H1 (cell line): ENCODE measurements at regions not wholly inside any gene's neighbourhood (a gene's known extent, or its start where the extent isn't known, plus 50 kb on each side); places are given as distances from the start of the nearest gene placed in this dataset.

Experiments
- CBX8 ChIP-seq: fragments of 300-800, 300-1000 bp; sonication (generic); IDR thresholded peaks from 2 replicates; pipeline ENCODE4 v1.7.1; 2016; ENCODE audit warnings: low read depth, low read length, borderline replicate concordance
- EP300 ChIP-seq, 2 experiments: IDR thresholded peaks; 1 replicate in 1 of 2; 2 replicates in 1 of 2; pipeline ENCODE4 v1.6.1; 2011 to 2012; ENCODE audit warnings: low read depth in 2 of 2, low read length in 2 of 2, mild to moderate bottlenecking in 2 of 2, borderline replicate concordance in 1 of 2, inconsistent platforms in 1 of 2, moderate library complexity in 1 of 2
- GABPA ChIP-seq: IDR thresholded peaks from 2 replicates; pipeline ENCODE4 v1.6.1; 2011; ENCODE audit warnings: mild to moderate bottlenecking, low read length, moderate library complexity, borderline replicate concordance; ENCODE audit not compliant: insufficient read depth
- JUN ChIP-seq: IDR thresholded peaks from 2 replicates; pipeline ENCODE4 v1.6.1; 2011; ENCODE audit warnings: low read depth, mild to moderate bottlenecking, improper control_type of control experiment, low read length
- SIX5 ChIP-seq: IDR thresholded peaks from 2 replicates; pipeline ENCODE4 v1.6.1; 2011; ENCODE audit warnings: mild to moderate bottlenecking, low read depth, low read length

DNA sequence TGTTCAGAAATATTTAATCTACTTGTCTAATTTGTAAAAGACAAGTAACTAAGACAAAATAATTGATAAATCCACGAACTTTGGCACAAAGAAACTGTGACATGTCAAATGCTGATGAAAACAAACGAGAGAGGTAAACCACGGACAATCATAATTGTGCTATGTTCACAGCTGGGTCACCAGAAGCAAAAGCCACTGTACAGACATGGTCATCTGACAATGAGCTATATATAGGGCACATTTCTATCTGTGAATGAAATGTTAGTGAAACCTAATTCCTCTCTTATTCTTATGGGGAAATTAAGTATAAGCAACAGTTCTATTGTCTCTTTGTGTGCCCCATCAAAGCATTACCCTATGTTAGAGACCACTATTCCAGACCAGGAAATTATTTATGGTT is 444.0 kb upstream of the TRAM1L1 start (continued):
- TF ChIP-seq GABPA (no peak), JUN (no peak), SIX5 (no peak), EP300 (IDR thresholded peaks at IDR 0.05; ENCODE audit: borderline replicate concordance in 1 of 2, low read depth in 2 of 2, low read length in 2 of 2) (no peak), CBX8 (no peak)
